GM23338 (cell line): ENCODE measurements at regions not wholly inside any gene's neighbourhood (a gene's known extent, or its start where the extent isn't known, plus 50 kb on each side); places are given as distances from the start of the nearest gene placed in this dataset.

ENCODE experiments used
- ATAC-seq: fragments of 200-7000 bp; cut with Tn5 transposase; 3 replicates; pipeline ENCODE4 v1.9.1; 2020
- DNase-seq: peaks from one replicate; pipeline ENCODE4 v3.0.0-alpha.2; 2015; ENCODE audit warnings: low spot score
- H2AFZ ChIP-seq: fragments of 200-600 bp; sonication (generic); 2 replicates; pipeline ENCODE4 v1.8.0; 2016; ENCODE audit warnings: antibody characterized with exemption, mild to moderate bottlenecking, moderate library complexity
- H3F3A ChIP-seq: fragments of 200-600 bp; sonication (generic); replicated peaks from 2 replicates; pipeline ENCODE4 v1.8.0; 2017; ENCODE audit warnings: antibody characterized with exemption, mixed run types, low read depth
- H3K27ac ChIP-seq: fragments of 200-600 bp; sonication (generic); 2 replicates; pipeline ENCODE4 v1.6.1; 2016; ENCODE audit warnings: low read depth
- H3K27me3 ChIP-seq: fragments of 200-600 bp; sonication (generic); 2 replicates; pipeline ENCODE4 v1.8.0; 2016; ENCODE audit warnings: mild to moderate bottlenecking, mixed run types, moderate library complexity; ENCODE audit not compliant: insufficient read depth
- H3K36me3 ChIP-seq: fragments of 200-600 bp; sonication (generic); 2 replicates; pipeline ENCODE4 v1.8.0; 2016; ENCODE audit warnings: mild to moderate bottlenecking; ENCODE audit not compliant: insufficient read depth
- H3K4me1 ChIP-seq: fragments of 200-600 bp; sonication (generic); 2 replicates; pipeline ENCODE4 v1.8.0; 2016; ENCODE audit warnings: mild to moderate bottlenecking, moderate library complexity; ENCODE audit not compliant: insufficient read depth
- H3K4me2 ChIP-seq: fragments of 200-600 bp; sonication (generic); 2 replicates; pipeline ENCODE4 v1.7.1; 2017; ENCODE audit warnings: mixed run types
- H3K4me3 ChIP-seq: fragments of 200-600 bp; sonication (generic); 2 replicates; pipeline ENCODE4 v1.6.1; 2016; ENCODE audit warnings: mixed run types
- H3K79me2 ChIP-seq: fragments of 200-600 bp; sonication (generic); replicated peaks from 2 replicates; pipeline ENCODE4 v1.8.0; 2017; ENCODE audit warnings: mild to moderate bottlenecking; ENCODE audit not compliant: insufficient read depth
- H3K9me2 ChIP-seq: fragments of 200-600 bp; sonication (generic); 2 replicates; pipeline ENCODE4 v1.8.0; 2017; ENCODE audit not compliant: insufficient read depth
- H4K20me1 ChIP-seq: fragments of 200-600 bp; sonication (generic); replicated peaks from 2 replicates; pipeline ENCODE4 v1.8.0; 2017; ENCODE audit warnings: mild to moderate bottlenecking; ENCODE audit not compliant: insufficient read depth
- H3K27ac Mint-ChIP-seq: 2 replicates; pipeline ENCODE4 v1.8.0; 2020; ENCODE audit warnings: inconsistent platforms, mild to moderate bottlenecking, moderate library complexity, mixed read lengths
- H3K27me3 Mint-ChIP-seq: 3 replicates; pipeline ENCODE4 v1.8.0; 2022; ENCODE audit warnings: low read depth, mild to moderate bottlenecking, moderate library complexity, mixed read lengths, inconsistent platforms; ENCODE audit not compliant: insufficient read depth, poor library complexity
- H3K36me3 Mint-ChIP-seq: 3 replicates; pipeline ENCODE4 v1.8.0; 2021; ENCODE audit warnings: low read depth, mild to moderate bottlenecking, inconsistent platforms, moderate library complexity, mixed read lengths
- H3K4me1 Mint-ChIP-seq: 3 replicates; pipeline ENCODE4 v1.8.0; 2020; ENCODE audit warnings: mild to moderate bottlenecking, inconsistent platforms, mixed read lengths
- H3K4me3 Mint-ChIP-seq: 3 replicates; pipeline ENCODE4 v1.8.0; 2021; ENCODE audit warnings: moderate library complexity, mild to moderate bottlenecking, inconsistent platforms, mixed read lengths
- H3K9me3 Mint-ChIP-seq: 3 replicates; pipeline ENCODE4 v1.8.0; 2020; ENCODE audit warnings: moderate library complexity, mild to moderate bottlenecking, inconsistent platforms, mixed read lengths
- CREB1 ChIP-seq: fragments of 250-450 bp; sonication (Bioruptor Pico); IDR thresholded peaks from 2 replicates; pipeline ENCODE4 v1.5.0; 2020; ENCODE audit warnings: low read depth, mild to moderate bottlenecking, moderate library complexity
- CTCF ChIP-seq, 2 experiments: fragments of 200-600 bp in 1 of 2; sonication (generic) in 1 of 2; conservative IDR thresholded peaks; 2 replicates each; pipeline versions ENCODE4 v1.5.1 to v1.6.1; 2016 to 2017; ENCODE audit warnings: antibody characterized with exemption in 2 of 2, low read depth in 2 of 2, mild to moderate bottlenecking in 2 of 2, moderate library complexity in 1 of 2
- ETS1 ChIP-seq: IDR thresholded peaks from 2 replicates; pipeline ENCODE4 v1.6.1; 2016; ENCODE audit warnings: antibody characterized with exemption
- EZH2 ChIP-seq: fragments of 200-600 bp; sonication (generic); IDR thresholded peaks from one replicate; pipeline ENCODE4 v1.8.0; 2017; ENCODE audit warnings: antibody characterized with exemption, mild to moderate bottlenecking, low read depth; ENCODE audit not compliant: unreplicated experiment
- EZH2phosphoT487 ChIP-seq: fragments of 200-600 bp; sonication (generic); IDR thresholded peaks from one replicate; pipeline ENCODE4 v1.8.1; 2018; ENCODE audit warnings: antibody characterized with exemption; ENCODE audit not compliant: unreplicated experiment
- JUNB ChIP-seq: IDR thresholded peaks from one replicate; pipeline ENCODE4 v1.6.1; 2016; ENCODE audit warnings: antibody characterized with exemption; ENCODE audit not compliant: unreplicated experiment
- NANOG ChIP-seq: IDR thresholded peaks from 2 replicates; pipeline ENCODE4 v1.6.1; 2016; ENCODE audit warnings: antibody characterized with exemption, borderline replicate concordance
- REST ChIP-seq: IDR thresholded peaks from one replicate; pipeline ENCODE4 v1.6.1; 2018; ENCODE audit warnings: antibody characterized with exemption; ENCODE audit not compliant: unreplicated experiment
- ZNF114 ChIP-seq: fragments of 250-450 bp; sonication (Bioruptor Pico); IDR thresholded peaks from 2 replicates; pipeline ENCODE4 v1.5.0; 2020; ENCODE audit warnings: mild to moderate bottlenecking, moderate library complexity
- ZNF331 ChIP-seq: fragments of 250-450 bp; sonication (Bioruptor Pico); IDR thresholded peaks from 2 replicates; pipeline ENCODE4 v1.5.0; 2020; ENCODE audit warnings: low read depth, mild to moderate bottlenecking, moderate library complexity
- ZNF462 ChIP-seq: fragments of 250-450 bp; sonication (Bioruptor Pico); IDR thresholded peaks from 2 replicates; pipeline ENCODE4 v1.5.0; 2020; ENCODE audit warnings: mild to moderate bottlenecking, moderate library complexity

- H3K27me3 ChIP-seq: no peaks in the 10 kb centered on the region
- no peak overlapping the region for H3K4me2 ChIP-seq
- H3K9me2 ChIP-seq: no peaks in the 10 kb centered on the region
- no peak overlapping the region for H3K27ac Mint-ChIP-seq
- H3K4me3 Mint-ChIP-seq: no peak overlapping the region
- no peak for ATAC-seq
- H3K9me3 Mint-ChIP-seq: no peaks in the 10 kb centered on the region
- no peak for DNase-seq
- no peaks in the 10 kb centered on the region for H3K79me2 ChIP-seq
- H3K4me1 ChIP-seq: peaks cover 12% of the 10 kb centered on the region
- peaks cover 2% of the 10 kb centered on the region for H3K27me3 Mint-ChIP-seq
- H3K4me1 Mint-ChIP-seq: peaks cover 7% of the 10 kb centered on the region; the same call in 2 of the 3 replicates
- no peak overlapping the region for H3K27ac ChIP-seq
- no peaks in the 10 kb centered on the region for H3F3A ChIP-seq
- 0 out of 2 replicates have a peak overlapping the region, but pooled peaks have one; percentile 2 for H2AFZ ChIP-seq
- H4K20me1 ChIP-seq: no peaks in the 10 kb centered on the region
- TF ChIP-seq JUNB (no peak), REST (no peak), EZH2 (no peak), EZH2phosphoT487 (no peak), ZNF114 (no peak), CTCF (conservative IDR thresholded peaks at IDR 0.05; ENCODE audit: low read depth in 2 of 2) (no peak), ETS1 (no peak), NANOG (no peak), ZNF331 (no peak), ZNF462 (CRISPR knock-in tag) (no peak), CREB1 (CRISPR knock-in tag) (no peak)
- no peaks in the 10 kb centered on the region for H3K36me3 Mint-ChIP-seq
- H3K36me3 ChIP-seq: no peaks in the 10 kb centered on the region
- H3K4me3 ChIP-seq: no peak overlapping the region
Observed at GRCh38 chr4:179539641-179540040, 2097.4 kb upstream of the AGA start.
